ENCODE measurements at regions not wholly inside any gene's neighbourhood (a gene's known extent, or its start where the extent isn't known, plus 50 kb on each side); places are given as distances from the start of the nearest gene placed in this dataset.

GRCh38 chr5:57839437-57840079, 356.9 kb upstream of the ACTBL2 start:
- no peak for DNase-seq (ENCODE audit: low spot score)

DNA sequence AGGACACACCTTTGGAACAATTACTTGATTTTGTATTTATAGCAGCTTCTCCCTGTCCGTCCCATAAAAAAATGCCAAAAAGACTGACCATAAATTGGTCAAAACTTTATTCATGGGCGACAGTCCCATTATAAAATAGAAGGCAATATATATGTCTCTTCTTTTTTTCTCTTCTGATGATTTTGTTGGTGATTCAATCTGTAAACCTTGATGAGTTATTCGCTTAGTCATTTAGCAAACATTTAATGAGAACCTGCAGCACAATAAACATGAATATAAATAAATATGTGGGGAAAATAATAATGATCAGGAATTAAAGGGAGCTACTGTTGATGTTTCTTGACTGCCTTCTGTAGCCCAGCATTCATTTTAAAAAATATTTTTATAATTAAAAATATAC, 356.4 kb upstream of the ACTBL2 start:
- DNase-seq (ENCODE audit: low spot score) = no peak

DNA sequence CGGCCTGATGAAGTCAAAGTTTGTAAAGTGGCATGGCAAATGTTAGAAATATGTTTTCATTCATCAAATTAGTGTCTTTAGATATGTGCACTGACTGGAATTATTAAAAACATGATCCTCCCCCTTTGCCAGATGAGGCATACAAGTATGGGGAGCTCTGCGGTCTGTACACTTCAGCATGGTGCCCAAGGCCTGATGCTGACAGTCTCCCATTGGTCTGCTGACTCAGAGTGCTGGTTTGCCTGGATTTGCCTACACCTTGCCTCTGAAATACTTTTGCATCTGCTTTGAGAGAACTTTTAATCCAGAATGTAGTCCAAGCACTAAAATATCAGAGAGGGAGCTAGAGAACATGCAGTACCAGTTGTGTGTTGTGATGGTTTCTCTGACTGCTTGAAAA, 354.3 kb upstream of the ACTBL2 start:
- DNase-seq (ENCODE audit: low spot score) = no peak

DNA sequence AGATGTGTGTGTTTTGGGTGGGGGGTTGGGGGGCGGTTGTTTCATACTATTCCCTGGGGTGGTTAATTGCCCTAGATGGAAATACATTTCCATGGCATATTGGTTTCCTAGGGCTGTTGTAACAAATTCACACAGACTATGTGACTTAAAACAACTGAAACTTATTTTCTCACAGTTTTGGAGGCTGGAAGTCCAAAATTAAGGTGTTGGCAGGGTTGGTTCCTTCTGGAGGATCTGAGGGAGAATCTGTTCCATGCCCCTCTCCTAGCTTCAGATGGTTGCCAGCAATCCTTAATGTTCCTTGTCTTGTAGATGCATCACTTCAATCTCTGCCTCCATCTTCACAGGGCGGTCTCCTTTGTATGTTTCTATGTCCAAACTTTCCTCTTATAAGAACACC, 353.7 kb upstream of the ACTBL2 start:
- no peak for DNase-seq (ENCODE audit: low spot score)

- DNase-seq (ENCODE audit: low spot score) = no peak
Measured at GRCh38 chr5:57834829-57835608, 352.4 kb upstream of the ACTBL2 start.

- no peak for DNase-seq (ENCODE audit: low spot score)
Measured at GRCh38 chr5:57833489-57833888, 350.9 kb upstream of the ACTBL2 start.

- no peak for DNase-seq (ENCODE audit: low spot score)
Measured at GRCh38 chr5:57832875-57833274, 350.3 kb upstream of the ACTBL2 start.

DNA sequence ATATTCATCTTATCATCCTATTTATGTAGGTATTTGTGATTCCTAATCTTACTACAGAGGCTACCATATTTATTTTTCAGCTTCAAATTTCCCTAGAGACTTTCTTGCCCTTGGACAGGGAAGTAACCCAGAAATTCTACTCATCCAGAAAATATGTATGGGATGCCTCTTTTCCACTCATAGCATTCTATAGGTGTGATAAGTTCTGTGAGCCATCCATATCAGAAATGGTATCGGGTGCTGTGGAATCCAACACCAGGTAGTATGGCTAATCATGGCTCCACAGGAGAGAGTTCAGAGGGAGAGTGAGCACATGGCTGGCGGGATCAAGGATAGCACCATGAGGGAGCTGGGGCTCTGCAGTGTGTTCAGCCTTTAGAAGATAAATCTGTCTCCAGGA, 349.3 kb upstream of the ACTBL2 start:
- DNase-seq (ENCODE audit: low spot score) = no peak

DNA sequence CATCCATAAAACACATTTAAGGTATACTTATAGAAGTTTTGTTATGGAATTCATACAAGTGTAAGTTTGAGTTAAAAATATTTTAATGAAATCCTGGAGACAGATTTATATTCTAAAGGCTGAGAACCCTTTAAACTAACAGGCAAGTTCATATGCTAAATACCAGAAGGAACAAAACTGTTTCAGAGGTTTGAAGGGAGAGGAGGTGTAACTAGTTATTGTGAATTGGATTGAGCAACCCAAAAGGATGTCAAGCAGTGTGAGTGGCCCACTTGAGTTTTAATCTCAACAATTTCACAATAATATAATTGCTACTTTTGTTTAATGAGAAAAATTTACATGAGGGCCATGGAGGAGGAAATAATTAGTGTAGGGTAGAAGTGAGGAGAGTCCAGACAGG, 348.5 kb upstream of the ACTBL2 start:
- no peak for DNase-seq (ENCODE audit: low spot score)

DNA sequence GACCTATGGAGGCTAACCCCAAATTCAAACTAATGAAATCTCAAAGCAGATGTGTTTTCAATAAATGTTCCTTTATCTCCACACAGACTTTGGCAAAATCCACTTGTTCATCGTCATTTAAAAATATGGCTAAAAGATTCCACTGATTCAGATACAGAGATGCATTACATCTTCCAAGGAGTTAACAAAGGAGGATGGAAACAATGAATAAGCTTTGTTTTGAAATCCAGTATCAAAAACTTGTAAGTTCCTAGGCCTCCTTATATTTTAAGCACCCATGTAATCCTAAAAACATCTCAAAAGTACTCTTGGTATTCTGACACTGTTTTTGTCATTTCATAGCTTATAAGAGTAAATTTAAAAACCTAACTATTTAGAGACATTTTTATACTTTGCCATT, 345.6 kb upstream of the ACTBL2 start:
- no peak for DNase-seq (ENCODE audit: low spot score)

DNA sequence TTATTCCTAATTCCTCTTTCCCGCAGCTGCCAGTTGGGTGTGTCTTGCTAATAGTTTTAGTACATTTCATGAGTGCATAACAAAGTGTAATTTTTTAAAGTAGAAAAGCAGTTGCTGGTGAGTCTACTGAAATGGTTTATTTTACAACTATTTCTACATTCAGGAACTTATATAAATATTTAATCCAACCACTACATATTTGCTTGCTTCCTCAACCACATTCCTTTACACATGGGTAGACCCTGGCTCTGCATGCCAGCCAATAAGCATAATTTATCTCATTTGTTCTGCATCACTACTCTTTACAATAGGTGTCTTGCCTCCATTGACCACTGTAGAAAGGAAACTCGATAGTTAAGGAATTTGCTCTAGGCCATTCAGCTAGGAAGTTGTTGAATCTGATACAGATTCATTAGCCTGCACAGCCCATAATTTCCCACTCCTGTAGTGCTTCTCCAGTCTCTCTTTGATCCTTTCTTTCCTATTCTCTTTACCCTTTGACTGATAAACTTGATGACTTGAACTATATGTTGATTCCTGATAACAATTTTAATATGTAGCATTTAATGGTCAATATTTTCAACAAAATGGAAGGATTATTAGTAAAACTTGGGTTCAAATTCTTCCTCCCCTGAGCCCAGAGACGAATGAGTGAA, 342.5 kb upstream of the ACTBL2 start:
- no peak for DNase-seq (ENCODE audit: low spot score)

- DNase-seq (ENCODE audit: low spot score) = no peak
Measured at GRCh38 chr5:57824623-57825022, 342.0 kb upstream of the ACTBL2 start.

GRCh38 chr5:57824047-57824446, 341.4 kb upstream of the ACTBL2 start:
- no peak for DNase-seq (ENCODE audit: low spot score)

DNA sequence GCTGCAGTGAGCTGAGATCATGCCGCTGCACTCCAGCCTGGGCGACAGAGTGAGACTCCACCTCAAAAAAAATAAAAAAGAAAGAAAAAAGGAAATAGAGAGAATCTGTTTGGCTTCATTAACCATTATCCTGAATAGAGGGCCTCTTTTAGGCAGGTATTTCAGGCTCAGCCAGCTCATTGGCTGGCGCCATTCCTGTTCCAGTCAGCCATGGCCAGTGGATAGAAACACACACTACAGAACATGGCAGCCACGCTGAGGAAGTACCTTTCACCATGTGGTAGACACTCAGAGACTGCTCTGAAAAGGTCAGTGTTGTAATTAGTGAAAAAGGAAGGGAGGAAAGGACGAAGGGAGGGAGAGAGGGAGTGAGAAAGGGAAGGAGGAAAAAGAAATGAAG, 340.0 kb upstream of the ACTBL2 start:
- DNase-seq (ENCODE audit: low spot score) = no peak

GRCh38 chr5:57818397-57818796, 335.8 kb upstream of the ACTBL2 start:
- DNase-seq (ENCODE audit: low spot score) = no peak

DNA sequence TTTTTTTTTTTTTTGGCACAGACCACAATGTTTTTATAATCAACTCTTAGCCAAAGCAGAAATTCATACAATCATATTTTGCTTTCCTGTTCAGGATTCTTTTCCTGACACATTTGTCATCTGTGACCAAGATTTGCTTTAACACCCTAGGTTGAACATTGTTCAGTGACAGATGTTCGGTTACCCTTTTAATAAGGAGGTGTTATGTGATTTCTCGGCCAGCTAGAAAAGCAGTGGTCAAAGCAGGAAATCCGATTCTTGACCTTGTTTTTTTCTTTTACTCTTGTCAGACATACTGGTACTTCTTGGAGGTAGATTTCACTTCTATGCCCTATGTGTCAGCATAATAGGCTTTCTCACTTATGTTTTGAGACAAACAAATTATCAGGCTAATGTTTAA, 335.3 kb upstream of the ACTBL2 start:
- DNase-seq (ENCODE audit: low spot score) = no peak

DNA sequence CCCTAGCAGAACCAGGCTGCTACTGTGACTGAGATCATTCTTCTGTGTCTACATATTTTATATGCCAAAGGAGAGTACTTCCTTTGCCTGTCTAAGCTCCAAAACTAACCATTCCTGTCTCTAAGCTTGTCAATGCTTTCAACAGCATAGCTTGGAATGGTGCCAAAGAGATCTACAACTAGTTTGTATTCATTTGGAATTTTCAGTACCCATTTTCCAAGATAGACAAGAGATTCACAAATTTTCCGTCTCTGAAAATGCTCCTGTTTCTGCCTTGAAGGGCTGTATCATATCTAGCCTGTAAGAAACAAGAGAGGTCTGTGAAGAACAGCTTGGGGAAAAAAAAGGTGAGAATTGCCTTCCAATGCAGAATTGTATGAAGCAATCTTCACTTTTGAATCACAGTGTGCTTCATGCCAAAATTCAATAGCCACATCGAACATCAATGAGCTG, 334.4 kb upstream of the ACTBL2 start:
- DNase-seq (ENCODE audit: low spot score) = no peak

- no peak for DNase-seq (ENCODE audit: low spot score)
Measured at GRCh38 chr5:57816108-57816507, 333.5 kb upstream of the ACTBL2 start.

DNA sequence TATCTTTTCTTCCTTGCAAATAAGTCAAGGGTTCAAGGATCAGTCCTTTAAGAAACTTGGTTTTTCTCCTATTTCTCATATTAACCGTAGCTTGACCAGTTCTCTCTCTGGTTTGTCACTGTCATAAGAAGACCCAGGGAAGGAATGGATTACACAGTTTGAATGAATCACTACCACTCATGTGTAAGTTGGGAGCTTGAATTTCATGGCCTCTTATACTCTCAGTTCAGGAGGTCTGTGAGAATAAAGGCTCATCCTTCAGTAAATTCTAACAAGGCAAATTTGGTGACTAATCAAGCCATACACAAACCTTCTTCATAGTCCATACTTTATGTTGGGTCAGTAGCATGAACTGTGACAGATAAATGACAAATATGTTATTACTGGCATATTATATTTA, 323.1 kb upstream of the ACTBL2 start:
- DNase-seq (ENCODE audit: low spot score) = no peak

DNA sequence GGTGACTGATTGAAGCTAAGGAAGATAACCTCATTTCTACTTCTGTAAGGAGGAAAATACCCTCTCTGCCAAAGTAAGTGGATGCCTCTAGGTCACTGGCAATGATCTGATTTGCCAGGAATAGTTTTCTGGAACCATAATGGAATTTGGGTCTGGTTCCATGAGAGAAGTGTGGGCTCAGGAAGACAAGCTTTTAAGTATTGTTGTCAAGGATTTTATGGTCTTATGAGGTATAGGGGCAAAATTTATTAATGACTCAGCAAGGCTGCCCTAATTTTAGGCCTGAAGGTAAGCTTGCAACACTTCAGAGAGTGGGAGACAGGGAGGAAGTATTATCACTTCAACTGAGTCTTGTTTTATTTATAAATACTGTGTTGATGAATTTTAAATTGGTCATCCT, 322.6 kb upstream of the ACTBL2 start:
- DNase-seq (ENCODE audit: low spot score) = no peak

DNA sequence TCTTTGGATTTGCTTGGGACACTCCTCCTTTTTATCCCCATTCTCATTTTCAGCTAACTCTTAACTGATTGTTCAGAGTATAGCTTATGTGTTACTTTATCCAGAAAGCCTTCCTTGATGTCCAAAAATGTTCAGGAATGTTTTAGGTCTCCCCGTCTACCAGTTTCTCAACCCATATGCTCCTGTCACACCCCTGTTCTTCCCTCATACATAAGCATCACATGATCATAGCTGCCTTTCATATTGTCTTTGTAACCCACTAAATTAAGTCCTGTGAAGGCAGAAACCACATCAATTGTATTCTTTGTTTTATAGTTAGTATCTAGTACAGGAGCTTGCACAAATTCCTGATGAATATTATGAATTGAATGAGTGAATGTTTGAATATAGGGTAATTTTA, 321.9 kb upstream of the ACTBL2 start:
- no peak for DNase-seq (ENCODE audit: low spot score)

GRCh38 chr5:57804007-57804444, 321.4 kb upstream of the ACTBL2 start:
- no peak for DNase-seq (ENCODE audit: low spot score)

DNA sequence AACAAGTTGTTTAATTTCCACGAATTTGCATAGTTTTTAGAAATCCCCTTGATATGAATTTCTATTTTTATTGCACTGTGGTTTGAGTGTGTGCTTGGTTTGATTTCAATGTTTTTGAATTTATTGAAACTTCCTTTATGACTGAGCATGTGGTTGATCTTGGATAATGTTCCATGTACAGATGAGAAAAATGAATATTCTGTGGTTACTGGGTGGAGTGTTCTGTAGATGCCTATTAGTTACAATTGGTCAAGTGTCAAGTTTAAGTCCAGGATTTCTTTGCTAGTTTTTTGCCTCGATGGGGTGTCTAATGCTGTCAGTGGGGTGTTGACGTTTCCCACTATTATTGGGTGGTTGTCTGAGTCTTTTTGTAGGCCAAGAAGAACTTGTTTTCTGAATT, 319.5 kb upstream of the ACTBL2 start:
- no peak for DNase-seq (ENCODE audit: low spot score)

Data from pons (tissue), 1 donor.